GM19372 (cell line): ENCODE measurements at regions not wholly inside any gene's neighbourhood (a gene's known extent, or its start where the extent isn't known, plus 50 kb on each side); places are given as distances from the start of the nearest gene placed in this dataset.
"Not testable (repeated sequence)": the region's sequence is repeated elsewhere in the genome, so short reads cannot be mapped to it uniquely, and the experiment has no call there.

ENCODE experiments used
- ATAC-seq: cut with Tn5 transposase; IDR thresholded peaks from one replicate; pipeline ENCODE4 v1.9.1; 2021; ENCODE audit warnings: mild to moderate bottlenecking, low read depth, moderate library complexity; ENCODE audit not compliant: unreplicated experiment

- ATAC-seq, result no peak
These were observed 252.9 kb downstream of the DPY19L2 start for GRCh38 chr12:63415357-63415756.

DNA sequence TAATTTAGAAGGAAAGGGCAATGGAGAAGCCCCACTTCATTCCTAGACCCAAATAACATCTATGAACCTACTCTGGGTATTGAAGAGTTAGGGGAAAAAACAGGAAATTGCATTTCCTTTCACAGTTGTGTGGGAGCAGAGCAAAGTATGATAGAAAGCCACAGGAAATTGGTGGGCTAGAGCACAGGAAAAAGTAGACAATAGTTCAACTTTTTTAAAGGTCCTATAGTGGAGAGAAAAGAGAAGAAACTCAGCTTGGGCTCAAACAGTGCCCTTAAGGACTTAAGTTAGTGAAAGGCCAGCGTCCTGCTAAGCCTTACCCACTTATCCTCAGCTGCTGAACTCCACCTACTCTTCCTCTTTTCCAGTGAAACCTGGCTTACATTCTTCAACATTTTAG, 258.1 kb downstream of the DPY19L2 start:
- no peak for ATAC-seq

GRCh38 chr12:63406781-63407180, 255.8 kb upstream of the AVPR1A start:
- ATAC-seq, result no peak

- no peak for ATAC-seq
These were observed 253.6 kb upstream of the AVPR1A start for GRCh38 chr12:63404611-63405010.

DNA sequence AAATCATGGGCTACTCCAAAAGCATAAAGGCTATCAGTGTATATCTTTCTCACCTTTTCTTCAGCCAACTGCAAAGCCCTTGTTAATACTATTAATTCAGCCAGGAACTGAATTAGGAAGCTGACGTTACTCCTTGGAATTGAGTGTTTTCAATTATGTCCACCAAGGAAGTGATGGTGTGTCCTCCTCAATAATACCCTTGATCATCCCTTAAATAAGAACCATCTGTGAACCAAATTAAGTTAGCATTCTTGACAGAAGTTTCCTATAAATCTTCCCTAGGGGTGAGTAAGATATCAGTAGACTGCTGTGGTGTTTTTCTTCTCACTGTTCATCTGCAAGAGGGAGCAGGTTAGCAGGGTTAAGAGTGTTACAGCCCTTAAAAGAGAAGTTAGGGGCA, 252.3 kb upstream of the AVPR1A start:
- ATAC-seq, result no peak

DNA sequence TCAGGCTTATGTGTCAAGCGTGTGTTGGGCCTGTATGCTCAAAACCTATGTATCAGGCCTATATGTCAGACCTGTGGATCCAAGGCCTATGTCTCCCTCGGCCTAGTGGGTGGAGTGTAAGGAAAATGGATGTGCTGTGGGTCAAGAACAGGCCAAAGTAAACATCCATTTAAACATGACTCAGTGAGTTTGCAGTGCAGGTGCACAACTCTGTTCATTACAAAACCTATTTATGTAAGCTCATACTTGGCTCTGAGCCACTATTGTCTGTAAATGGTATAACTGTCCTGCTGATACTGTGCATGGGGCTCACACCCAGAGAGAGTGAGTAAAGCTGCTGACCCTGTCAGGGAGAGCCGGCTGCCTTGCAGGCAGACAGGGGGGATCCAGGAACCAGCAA, 249.7 kb upstream of the AVPR1A start:
- no peak for ATAC-seq

- no peak for ATAC-seq
These were observed 249.3 kb upstream of the AVPR1A start for GRCh38 chr12:63400318-63400717.

GRCh38 chr12:63397807-63398206, 246.8 kb upstream of the AVPR1A start:
- no peak for ATAC-seq

GRCh38 chr12:63396135-63396534, 245.1 kb upstream of the AVPR1A start:
- ATAC-seq, result no peak

DNA sequence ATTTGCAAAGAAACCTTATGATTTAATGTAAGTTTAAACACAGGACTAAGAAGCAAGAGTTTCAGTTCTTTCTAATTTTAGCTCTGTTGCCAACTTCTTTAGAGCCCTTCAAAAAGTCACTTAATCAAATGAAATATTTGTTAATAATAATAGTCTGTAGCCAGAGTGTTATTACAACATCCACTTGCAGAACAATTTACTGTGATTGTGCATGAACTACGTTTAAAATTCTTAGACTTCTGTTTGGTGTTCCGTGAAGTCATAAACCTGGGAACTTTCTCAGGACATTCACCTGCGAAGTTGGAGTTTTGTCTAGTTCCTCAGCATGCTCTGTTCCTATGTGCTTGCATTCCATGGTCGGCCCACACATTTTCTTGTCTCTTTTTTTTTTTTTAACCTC, 244.0 kb upstream of the AVPR1A start:
- ATAC-seq, result no peak

DNA sequence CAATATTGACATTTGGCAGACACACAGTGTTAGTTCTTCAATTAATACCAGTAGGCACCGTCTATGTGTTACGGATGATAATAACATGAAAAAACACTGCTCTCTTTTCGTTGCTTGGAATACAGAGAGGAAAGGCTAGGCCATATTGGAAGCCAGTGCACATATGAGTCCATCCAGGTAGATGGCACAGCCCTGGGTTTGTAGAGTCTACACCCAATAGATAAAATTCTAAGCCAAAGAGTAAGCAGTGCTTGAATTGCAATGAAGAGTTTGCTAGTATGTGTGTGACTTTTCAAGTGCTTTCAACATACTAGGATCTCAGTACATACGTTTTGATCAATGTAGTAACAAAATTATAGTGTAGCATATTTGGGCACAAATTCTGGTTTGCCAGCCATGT, 243.3 kb upstream of the AVPR1A start:
- no peak for ATAC-seq

DNA sequence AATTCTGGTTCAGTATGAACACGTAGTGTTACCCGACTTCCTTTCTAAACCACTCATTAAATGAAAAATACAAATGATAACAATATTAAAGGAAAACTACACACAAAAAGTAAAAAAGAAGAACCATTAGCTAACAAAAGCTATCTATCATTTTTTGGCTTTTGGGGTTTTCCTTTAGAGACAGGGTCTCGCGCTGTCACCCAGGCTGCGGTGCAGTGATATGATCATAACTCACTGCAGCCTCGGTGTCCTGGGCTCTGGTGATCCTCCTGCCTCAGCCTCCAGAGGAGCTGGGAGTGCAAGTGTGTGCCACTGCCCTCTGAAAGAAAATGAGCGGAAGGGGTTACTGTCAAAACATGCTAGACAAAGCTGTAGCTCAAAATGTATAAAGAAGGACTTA, 238.2 kb upstream of the AVPR1A start:
- ATAC-seq, result no peak

- ATAC-seq, result no peak
These were observed 236.8 kb upstream of the AVPR1A start for GRCh38 chr12:63387771-63388170.

GRCh38 chr12:63382930-63383329, 231.9 kb upstream of the AVPR1A start:
- ATAC-seq, result no peak

- no peak for ATAC-seq
These were observed 211.8 kb upstream of the AVPR1A start for GRCh38 chr12:63362791-63363190.

GRCh38 chr12:63362166-63362565, 211.2 kb upstream of the AVPR1A start:
- ATAC-seq, result no peak

- ATAC-seq, result no peak
These were observed 204.0 kb upstream of the AVPR1A start for GRCh38 chr12:63354969-63355368.

DNA sequence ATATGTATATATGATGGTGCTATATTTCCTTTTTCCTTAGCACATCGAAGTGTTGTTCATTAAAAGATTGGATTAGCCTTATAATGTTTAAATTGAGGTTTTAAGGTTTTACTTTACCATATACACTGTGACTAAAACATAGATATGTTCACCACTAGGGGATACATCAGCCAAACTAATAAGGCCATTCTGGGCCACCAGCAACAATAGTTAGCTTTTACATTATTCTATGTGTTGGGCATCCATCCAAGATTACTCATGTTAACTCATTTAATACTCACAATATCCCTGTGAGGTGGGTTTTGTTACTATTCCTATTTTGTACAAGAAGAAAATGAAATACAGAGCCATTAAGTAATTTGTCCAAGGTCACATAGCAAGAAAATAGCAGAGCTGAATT, 202.6 kb upstream of the AVPR1A start:
- no peak for ATAC-seq

DNA sequence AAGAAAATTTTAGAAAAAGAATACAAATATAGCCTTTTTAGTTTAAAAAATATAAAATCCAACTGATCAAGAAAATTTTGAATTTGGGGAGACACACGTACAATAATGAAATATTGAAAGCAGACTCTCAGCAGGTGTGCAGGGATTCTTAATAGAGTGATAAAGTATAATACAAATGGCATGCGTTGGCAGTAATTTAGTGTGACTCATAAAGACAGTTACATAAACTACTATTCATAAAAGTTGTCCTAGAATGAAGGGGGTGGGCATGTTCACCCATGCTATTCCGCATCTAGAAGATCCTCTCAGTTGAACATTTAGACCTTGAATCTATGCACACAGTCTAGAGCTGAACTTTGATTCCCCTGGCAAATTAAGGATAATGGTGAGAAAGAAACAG, 200.4 kb upstream of the AVPR1A start:
- no peak for ATAC-seq

GRCh38 chr12:63348556-63348955, 197.6 kb upstream of the AVPR1A start:
- ATAC-seq, result no peak

- not testable (repeated sequence) for ATAC-seq
These were observed 186.2 kb upstream of the AVPR1A start for GRCh38 chr12:63337158-63337557.

DNA sequence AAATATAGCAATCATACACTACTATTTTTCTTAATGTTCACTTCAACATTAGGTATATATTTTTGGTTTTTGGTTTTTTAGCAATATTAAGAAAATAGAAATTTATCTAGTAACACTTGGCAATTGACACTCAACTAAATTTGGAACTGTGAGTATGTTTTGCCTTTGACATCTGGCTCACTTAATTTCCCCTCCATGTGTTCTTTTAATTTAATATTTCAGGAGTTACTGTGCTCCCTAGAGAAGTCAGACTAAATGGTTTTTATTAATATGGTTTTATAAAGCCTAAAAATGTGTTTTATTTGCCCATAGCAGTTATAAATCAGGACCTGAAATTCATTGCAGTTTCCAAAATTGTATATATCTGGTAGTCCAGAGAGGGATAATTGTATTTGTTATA, 175.3 kb upstream of the AVPR1A start:
- no peak for ATAC-seq

GRCh38 chr12:63325757-63326156, 174.8 kb upstream of the AVPR1A start:
- no peak for ATAC-seq

DNA sequence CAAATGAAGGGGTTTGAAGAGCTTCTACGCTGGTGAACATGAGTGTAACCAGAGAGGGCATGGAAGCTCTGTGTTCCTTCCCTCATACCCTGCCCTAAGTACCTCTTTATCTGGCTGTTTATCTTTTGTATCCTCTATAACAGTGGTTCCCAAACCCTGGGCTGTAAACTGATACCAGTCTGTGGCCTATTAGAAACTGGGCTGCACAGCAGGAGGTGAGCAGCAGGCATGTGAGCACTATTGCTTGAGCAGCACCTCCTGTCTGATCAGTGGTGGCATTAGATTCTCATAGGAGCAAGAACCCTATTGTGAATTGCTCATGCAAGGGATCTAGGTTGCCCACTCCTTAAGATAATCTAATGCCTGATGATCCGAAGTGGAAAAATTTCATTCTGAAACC, 172.9 kb upstream of the AVPR1A start:
- no peak for ATAC-seq
